NT2/D1 (cell line): ENCODE measurements at regions not wholly inside any gene's neighbourhood (a gene's known extent, or its start where the extent isn't known, plus 50 kb on each side); places are given as distances from the start of the nearest gene placed in this dataset.

Experiments used
- SUZ12 ChIP-seq: IDR thresholded peaks from 2 replicates; pipeline ENCODE4 v1.6.1; 2011; ENCODE audit not compliant: insufficient read length, insufficient read depth; ENCODE audit errors: extremely low read depth
- YY1 ChIP-seq: IDR thresholded peaks from 2 replicates; pipeline ENCODE4 v1.6.1; 2011; ENCODE audit not compliant: insufficient read length, insufficient read depth
- ZNF274 ChIP-seq: IDR thresholded peaks from 2 replicates; pipeline ENCODE4 v1.6.1; 2011; ENCODE audit warnings: mild to moderate bottlenecking, low read depth, low read length

DNA sequence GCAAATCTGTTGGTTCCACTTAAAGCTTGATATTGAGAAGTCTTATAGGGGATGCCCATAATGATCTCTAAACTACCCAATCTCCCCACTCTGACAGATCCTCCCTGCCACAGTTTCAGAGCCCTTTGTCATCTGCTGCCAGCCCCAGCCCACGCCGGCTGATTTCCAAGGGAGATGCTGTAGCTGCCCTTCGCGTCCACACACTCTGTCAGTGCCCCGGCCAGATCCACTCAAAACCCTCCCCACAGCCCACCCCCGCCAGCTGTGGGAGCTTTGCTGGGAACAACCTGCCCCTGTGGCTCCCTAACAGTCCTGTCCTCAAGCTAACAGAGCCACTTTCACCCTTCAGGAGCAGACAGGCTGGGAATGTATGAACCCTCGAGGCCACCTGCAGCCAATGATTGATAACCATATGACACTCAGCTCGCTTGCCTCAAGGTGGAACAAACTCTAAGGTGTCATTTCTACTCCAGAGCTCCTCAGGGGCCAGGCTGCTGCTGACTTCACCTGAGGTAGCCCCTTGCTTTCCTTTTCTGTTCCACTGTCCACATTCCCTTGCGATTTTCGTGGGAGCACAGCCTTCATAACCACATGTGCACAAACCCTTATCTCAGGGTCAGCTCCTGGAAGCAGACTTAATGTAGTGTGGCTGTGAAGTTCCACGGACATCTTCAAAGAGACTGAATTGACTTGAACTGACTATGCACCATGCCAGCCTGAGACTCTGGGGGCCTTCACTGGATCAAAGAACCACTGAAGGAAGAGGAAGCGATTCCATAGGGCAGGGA, 92.6 kb upstream of the LGALSL start:
- TF ChIP-seq ZNF274: no peak
- no peak for TF ChIP-seq YY1
- TF ChIP-seq SUZ12: no peak
